D341Med (cell line): ENCODE measurements at regions not wholly inside any gene's neighbourhood (a gene's known extent, or its start where the extent isn't known, plus 50 kb on each side); places are given as distances from the start of the nearest gene placed in this dataset.
"Not testable (repeated sequence)": the region's sequence is repeated elsewhere in the genome, so short reads cannot be mapped to it uniquely, and the experiment has no call there.

Experiments used
- DNase-seq: peaks from one replicate; pipeline ENCODE4 v3.0.0; 2012; ENCODE audit warnings: low spot score

DNA sequence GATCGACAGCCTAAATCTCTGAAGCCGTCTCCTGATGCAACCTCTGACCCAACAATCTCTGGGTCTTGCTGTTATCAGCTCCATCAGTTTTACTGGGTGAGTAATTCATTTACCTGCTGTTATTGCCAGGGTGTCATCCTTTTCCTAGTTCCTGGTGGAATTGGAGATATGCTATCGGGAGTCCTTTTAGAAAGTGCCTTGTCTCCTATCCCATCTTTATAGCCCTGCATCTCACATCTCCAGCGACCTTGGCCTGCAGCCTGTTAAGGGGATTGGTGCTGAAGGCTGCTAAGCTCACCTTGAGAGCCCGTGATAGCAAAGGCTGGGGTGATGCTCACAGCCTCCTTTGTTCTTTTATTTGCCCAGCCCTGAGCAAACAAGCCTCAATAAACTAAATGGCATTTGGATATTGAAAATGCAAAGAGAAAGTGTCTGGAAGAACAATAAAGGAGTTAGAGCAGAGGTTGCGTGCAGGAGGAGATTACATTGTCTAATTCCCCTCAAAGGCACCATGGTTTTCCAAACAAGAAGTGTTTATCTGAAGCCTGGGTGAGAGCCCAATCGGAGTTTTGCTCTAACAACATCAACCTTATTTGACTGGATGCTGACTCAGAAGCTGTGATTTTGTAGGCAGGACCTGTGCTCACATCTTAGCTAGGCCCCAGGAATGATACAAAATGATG is 101.8 kb downstream of the RPLP1 start:
- no peak for DNase-seq

DNA sequence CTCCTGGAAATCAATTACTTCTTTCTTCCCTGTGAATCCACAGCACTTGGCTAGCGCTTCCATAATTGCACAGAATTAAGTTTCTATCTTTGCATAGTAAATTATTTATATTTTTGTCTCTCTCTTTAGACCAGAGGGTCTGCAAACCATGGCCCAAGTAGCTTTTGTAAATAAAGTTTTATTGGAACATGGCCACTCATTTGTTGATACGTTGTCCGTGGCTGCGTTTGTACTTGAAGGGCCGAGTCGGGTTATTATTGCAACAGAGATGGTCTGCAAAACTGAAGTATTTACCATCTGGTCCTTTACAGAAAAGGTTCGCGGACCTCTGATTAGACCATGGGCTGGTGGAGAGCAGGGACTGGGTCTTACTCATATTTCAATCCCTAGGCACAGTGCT is 102.5 kb downstream of the RPLP1 start:
- no peak for DNase-seq

- DNase-seq: no peak
These were observed 103.7 kb downstream of the RPLP1 start for GRCh38 chr15:69556344-69556743.

DNA sequence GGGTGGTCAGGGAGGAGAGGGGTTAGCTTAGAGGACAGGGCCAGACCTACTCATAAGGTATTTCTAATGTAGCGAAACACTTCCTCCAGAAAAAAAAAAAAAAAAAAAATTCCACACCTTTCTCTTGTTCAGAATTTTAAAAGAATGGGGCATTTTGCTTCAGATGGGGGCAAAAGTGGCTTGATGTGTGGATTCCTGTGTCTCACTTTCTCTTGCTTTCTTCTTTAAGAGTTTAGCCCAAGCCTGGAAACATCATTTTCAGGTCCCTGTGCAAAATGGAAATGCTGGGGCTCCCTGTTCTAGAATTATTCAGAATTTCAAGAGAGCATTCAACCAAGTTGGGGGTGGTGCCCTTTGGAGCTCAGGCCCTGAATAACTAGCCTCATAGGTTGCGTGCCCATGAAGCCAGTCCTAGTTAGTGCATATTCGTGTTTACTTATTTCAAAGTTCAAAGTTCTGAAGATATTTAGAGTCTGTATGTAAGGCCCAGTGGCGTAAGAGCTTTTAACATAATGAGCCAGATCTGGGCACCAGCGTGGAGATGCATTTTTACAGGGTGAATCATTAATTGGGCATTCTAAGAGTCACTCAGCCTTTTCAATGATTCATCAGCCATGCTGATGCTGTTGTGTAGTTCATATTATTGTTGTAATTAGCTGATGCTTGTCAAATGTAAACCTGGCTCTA is 104.5 kb downstream of the RPLP1 start:
- no peak for DNase-seq

DNA sequence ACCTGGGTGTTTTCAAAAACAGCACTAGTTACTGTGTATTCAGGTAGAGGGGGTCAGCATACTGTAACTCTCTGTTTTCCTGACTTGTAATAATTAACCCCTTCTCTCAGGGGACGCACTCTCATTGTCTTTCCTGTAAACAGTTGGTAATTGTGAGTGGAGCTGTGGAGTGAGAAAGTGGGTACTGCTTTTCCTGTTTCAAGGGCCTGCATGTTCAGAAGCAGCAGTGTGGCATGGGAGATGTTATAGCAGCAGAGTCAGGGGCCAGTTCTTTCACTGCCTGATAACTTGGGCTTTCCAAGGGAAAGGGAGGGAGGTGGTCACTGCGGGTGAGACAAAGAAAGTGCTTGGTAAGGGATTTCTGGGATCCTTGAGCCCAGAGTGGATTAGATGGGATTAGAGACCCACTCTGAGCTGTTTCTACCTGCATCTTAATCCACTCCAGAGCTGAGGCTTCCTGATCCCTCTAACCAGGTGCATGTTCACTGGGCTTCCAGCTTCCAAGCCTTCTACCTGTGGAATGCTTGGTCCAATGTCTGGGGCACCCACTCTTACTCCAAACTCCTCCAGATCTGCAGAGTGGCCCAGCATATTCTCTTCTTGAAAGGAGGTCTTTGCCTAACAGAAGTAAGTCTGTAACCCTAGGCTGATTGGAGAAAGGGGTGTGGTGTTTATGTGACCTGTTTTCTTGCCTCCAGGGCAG is 105.2 kb downstream of the RPLP1 start:
- no peak for DNase-seq

DNA sequence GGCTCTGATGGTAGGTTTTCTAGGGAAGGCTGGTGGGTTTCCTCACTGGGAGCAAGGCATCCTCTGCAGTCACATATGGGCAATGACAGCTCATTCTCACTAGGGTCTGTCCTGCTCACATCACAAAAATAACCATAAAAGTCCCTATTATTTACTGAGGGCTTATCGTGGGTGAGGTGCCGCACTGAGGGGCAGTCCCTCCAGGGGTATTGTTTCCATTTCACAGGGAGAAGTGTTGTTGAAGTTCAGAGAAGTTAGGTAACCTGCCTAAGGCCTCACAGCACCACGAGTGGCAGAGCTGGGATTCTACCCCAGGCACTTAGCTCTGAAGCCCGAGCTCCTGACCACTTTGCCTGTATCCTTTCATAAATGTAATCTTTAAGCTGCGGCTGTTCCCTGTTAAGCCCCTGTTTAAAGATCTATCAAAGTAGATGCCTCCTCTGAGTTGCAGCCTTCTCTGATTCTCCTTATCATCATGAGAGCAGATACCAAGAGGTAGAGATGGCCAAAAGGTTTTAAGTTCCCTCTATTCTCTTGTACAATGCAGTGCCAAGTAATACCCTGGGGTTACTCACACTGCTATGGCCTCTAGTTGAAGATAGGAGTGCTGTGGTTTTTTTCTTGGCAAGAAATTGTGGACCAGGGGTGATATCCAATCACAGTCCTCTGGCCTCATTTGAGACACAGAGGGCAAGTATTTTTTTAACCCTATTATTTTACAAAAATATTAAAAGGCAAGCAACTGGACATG is 107.0 kb downstream of the RPLP1 start:
- no peak for DNase-seq

DNA sequence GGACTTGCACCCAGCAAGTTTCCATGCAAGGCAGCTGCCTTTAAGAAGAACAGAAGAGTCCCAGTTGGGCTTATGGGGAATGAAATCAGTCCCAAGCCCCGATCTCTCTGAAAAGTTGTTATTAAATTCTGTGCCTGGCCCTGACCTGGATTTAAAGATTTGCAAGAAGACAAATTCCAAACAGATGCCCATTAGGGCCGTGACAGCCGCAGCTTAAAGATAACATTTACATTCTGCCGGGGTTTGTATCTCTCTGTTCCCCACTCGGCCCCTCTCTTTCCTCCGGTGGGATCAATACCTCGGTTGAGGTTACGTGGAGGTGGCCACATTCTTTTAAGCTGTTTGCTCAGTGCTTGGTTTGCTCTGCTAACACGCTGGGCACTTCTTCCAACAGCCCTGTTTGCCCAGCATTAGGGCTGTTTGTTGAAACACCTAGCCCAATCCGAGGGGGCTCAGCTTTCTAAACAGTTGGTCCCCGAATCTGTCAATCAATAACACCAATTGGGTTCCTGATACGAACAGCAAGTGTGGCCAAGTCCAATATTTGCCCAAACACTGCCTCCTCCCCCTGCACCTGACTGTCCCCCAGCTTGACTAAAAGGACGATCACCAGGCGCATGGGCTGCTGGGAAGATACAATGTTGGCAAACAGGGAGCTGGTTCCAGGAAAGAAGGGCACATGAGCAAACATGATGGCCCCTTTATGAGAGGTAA is 108.6 kb downstream of the RPLP1 start:
- no peak for DNase-seq

DNA sequence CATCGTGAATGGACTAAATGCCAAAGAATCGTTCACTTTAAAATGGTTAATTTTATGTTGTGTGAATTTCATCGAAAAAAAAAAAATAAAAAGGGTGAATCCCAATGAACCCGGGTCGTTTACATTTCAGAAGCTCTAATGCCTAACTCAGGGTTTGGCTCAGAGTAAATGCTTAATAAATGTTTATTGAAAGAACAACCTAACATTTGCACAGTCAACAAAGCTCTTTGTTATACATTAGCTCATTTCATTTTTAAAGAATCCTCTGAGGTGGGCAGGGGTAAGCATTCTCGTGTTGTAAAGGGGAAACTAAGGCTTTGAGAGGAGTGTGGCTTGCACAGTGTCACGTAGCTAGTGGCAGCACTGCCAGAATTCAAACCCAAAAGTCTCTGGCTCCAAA is 109.5 kb downstream of the RPLP1 start:
- no peak for DNase-seq

GRCh38 chr15:69562564-69562963 is 109.9 kb downstream of the RPLP1 start:
- DNase-seq: no peak

DNA sequence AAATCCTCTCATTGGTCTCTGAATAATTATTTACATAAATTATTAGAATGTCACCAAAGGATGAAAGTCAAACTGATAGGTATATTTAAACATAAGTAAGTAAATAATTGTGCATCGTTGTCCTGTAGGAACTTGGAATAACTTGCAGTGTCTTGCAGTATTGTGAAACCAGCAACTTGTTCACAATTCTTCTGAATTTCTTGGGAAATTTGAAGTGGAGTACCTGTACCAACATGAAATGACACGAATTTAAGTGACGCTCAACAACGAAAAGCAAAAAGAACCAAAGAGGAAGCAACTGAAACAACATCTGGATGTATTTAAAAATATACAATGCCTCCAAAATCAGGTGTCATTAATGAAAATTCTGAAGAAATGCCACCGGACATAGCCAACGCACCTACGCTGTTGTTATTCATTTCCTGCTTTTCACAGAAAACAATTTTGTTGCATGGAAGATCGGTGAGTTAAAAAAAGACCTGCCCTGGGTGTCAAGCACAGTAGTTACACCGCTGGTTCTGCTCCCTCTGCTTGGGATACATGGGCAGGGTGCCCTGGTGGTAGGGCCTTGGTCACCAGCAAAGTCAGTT is 112.5 kb downstream of the RPLP1 start:
- no peak for DNase-seq

- DNase-seq: not testable (repeated sequence)
These were observed 114.7 kb downstream of the RPLP1 start for GRCh38 chr15:69567238-69567760.

- DNase-seq: no peak
These were observed 115.8 kb downstream of the RPLP1 start for GRCh38 chr15:69568173-69569009.

DNA sequence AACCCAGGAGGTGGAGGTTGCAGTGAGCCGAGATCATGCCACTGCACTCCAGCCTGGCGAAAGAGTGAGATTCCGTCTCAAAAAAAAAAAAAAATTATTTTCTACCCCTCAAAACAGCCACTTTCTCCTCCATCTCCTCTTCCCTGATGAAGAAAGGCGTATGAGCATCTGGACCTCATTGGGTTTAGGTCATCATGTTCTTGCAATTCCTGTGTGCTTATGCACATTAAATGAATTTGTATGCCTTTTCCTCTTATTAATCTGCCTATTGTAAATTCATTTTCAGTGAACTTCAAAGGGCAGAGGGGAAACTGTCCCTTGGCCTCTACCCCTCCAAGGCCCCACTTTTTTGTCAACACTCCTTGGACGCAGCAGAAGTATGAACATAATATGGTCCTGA is 117.8 kb downstream of the RPLP1 start:
- no peak for DNase-seq

GRCh38 chr15:69570997-69571396 is 118.4 kb downstream of the RPLP1 start:
- no peak for DNase-seq

DNA sequence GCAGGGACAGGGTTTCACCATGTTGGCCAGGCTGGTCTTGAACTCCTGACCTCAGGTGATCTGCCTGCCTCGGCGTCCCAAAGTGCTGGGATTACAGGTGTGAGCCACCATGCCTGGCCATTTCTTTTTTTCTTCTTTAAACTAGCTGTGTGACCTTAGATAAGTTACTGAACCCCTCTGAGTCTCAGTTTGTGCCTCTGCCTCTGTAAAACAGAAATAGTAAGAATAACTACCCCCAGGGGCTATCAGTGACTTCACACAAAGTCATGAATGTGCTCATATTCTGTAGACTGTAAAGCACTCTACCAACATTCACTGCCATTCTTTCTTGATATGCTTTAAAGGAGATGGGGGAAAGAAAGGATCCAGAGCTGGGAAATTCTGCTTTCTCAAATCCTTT is 120.7 kb downstream of the RPLP1 start:
- not testable (repeated sequence) for DNase-seq

- no peak for DNase-seq
These were observed 121.3 kb downstream of the RPLP1 start for GRCh38 chr15:69573815-69574475.

DNA sequence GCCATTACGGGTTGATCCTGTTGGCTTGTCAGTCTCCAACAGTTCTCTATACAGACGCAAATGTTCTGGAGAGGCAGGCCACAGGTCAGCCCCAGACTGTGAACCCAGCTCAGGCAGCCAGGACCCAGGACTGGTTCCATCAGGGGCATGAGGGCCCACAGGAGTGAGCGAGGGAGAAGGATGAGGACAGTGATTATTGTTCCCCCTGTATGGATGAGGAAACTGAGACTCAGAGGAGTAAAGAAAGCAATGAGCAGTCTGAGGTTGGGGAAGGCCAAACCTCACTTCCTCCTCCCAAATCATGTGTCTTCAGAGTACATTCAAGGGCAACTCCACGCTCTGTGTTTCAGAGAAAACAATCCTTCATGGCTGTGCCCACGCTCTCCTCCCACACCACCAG is 121.9 kb downstream of the RPLP1 start:
- no peak for DNase-seq

DNA sequence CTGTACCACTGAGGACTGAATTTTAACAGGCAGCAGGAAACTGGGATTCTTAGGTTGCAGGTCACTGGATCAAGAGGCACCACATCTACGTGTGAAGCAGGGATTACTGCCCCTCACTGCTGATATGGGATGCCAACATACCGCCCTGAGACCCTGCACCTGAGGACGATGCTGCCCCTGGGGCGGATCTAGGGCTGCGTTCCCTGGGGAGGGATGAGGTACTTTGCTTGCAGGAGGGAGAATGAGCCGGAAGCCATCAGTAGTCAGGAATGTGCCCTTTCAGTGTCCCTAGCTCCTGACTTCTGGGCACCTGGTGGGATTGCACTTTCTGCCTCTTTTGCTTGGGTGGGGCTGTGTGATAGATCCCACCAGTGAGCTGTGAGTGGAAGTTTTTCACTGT is 122.8 kb downstream of the RPLP1 start:
- DNase-seq: no peak

GRCh38 chr15:69576035-69576526 is 123.5 kb downstream of the RPLP1 start:
- peak; percentile 83 for DNase-seq

- no peak for DNase-seq
These were observed 124.3 kb downstream of the RPLP1 start for GRCh38 chr15:69576948-69577351.
